ENCODE measurements at regions not wholly inside any gene's neighbourhood (a gene's known extent, or its start where the extent isn't known, plus 50 kb on each side); places are given as distances from the start of the nearest gene placed in this dataset.

DNA sequence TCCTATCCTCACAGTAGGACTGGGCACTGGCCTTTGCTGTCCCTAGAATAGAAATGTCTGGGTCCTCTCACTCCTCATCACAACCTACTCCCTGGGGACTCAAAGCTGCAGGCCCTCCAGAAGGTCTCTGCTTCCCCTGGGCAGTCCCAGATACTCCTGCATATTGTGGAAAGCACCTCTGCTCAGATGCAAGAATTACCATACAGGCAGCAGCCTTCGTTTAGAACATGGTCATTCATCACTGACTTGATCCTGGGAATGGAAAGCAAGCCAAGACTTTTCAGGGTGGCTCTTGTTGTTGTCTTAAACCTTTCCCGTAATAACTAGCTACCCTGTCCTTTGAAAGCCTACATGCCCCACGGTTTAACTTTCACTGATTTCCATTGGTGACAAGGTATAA, 53.1 kb upstream of the NPAS2 start:
- H3K36me3 Mint-ChIP-seq (ENCODE audit: low read depth), result no peaks in the 10 kb centered on the region
- H3K4me1 Mint-ChIP-seq, result no peaks in the 10 kb centered on the region
- H3K9me3 Mint-ChIP-seq, result no peaks in the 10 kb centered on the region
- ATAC-seq (no peak), DNase-seq (no peak)
- no peak overlapping the region for H3K27ac Mint-ChIP-seq
- H3K4me3 Mint-ChIP-seq, result no peak overlapping the region
- H3K27me3 Mint-ChIP-seq, result peaks cover 3% of the 10 kb centered on the region

DNA sequence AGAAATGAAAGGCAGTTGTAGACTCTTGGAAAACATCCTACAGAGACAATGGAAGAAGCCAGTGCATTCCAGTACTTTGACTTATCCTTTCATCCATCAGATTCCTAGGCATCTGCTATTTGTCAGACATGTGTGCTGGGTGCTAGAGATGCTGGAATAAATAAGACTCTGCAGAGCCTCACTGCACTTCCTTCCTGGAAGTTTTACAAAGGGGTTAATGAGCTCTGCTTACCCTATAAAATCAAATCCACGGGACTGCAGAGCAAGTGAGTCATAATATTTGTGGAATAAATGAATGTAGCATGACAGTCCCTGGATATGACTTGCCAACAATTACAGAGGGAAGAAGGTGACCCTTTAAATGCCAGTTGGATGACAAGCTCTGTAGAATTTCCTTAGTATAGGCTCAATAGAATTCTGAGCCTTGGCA, 52.7 kb upstream of the NPAS2 start:
- H3K27ac Mint-ChIP-seq, result no peak overlapping the region
- peaks cover 3% of the 10 kb centered on the region for H3K27me3 Mint-ChIP-seq
- no peak for ATAC-seq
- DNase-seq, result no peak
- no peak overlapping the region for H3K4me3 Mint-ChIP-seq
- no peaks in the 10 kb centered on the region for H3K4me1 Mint-ChIP-seq
- no peaks in the 10 kb centered on the region for H3K36me3 Mint-ChIP-seq (ENCODE audit: low read depth)
- no peaks in the 10 kb centered on the region for H3K9me3 Mint-ChIP-seq

DNA sequence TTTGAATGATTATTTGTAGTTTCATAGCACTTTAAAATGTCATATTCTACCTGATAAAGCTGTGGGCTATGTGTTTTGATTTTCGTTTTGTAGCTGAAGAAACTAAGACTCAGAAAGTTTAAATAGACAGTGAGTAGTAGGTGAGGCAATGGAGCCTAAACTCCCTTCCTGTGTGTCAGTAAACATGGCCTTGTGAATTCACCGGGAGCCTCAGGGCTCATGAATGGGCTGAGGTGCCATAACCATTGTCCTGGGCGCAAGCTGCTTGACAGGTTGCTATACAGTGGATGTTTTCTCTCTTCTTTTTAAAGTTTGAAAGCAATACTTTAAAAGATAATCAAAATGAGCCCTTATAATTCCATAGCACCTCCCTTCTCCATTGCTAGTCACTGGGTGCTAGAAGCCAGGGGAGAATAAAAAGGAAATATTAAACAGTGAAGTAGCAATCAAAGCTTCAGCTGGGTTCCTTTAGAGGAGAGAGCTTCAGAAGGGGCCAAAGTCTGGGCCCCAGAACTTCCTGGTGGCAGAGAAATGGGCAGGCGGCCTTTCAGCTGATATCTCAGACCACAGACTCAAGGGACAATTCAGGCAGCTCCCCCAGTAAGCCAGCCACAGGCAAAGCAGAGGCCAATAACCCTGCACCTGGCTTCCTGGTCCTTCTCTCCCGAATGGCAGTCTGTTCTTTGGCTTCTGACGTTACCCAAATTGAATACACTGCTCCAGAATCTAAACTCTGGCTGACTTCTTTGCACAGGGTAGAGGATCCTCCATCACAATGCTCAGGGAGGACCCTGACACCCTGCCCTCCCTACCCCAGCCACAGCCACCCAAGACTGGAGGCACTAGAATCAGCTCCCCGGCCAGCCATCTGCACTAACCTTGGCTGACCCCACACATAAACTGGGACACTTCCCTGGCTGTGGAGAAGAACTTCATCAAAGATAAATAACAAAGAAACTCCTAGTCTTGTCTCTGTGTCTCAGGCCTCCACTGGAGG, 51.8 kb upstream of the NPAS2 start:
- H3K4me3 Mint-ChIP-seq, result no peak overlapping the region

More for the DNA sequence above, 51.8 kb upstream of the NPAS2 start:
- peaks cover 3% of the 10 kb centered on the region for H3K27me3 Mint-ChIP-seq
- H3K4me1 Mint-ChIP-seq, result no peaks in the 10 kb centered on the region
- no peaks in the 10 kb centered on the region for H3K36me3 Mint-ChIP-seq (ENCODE audit: low read depth)
- no peak for ATAC-seq
- no peaks in the 10 kb centered on the region for H3K9me3 Mint-ChIP-seq
- no peak for DNase-seq
- H3K27ac Mint-ChIP-seq, result no peak overlapping the region
